SK-N-SH (cell line): ENCODE measurements at regions not wholly inside any gene's neighbourhood (a gene's known extent, or its start where the extent isn't known, plus 50 kb on each side); places are given as distances from the start of the nearest gene placed in this dataset.

ENCODE experiments used
- CTCF ChIA-PET: fragments of 300-600, 350-600 bp; formaldehyde crosslinking; extraction: SDS; loops from one replicate; lab custom pipeline; 2021; lab: Yijun Ruan, JAX
- POLR2A ChIA-PET: fragments of 350-600 bp; sonication (Branson Sonifier 250); formaldehyde crosslinking; extraction: SDS; loops from one replicate; lab custom pipeline; 2020; ENCODE audit warnings: antibody characterized with exemption, inconsistent platforms; lab: Yijun Ruan, JAX
- DNase-seq: peaks from one replicate; pipeline ENCODE4 v3.0.0; 2012
- H2AFZ ChIP-seq: fragments of 200-600 bp; sonication (generic); 2 replicates; pipeline ENCODE4 v1.8.1; 2016; ENCODE audit warnings: antibody characterized with exemption, mild to moderate bottlenecking, low read depth
- H3F3A ChIP-seq: fragments of 200-600 bp; sonication (generic); replicated peaks from 2 replicates; pipeline ENCODE3; 2016; ENCODE audit warnings: antibody characterized with exemption, mild to moderate bottlenecking; ENCODE audit not compliant: insufficient read depth
- H3K27ac ChIP-seq, 2 experiments: fragments of 200-500 bp in 1 of 2; fragments of 200-600 bp in 1 of 2; sonication (Bioruptor generic) in 1 of 2; sonication (generic), shearing (Covaris generic) in 1 of 2; 2 replicates each; pipeline versions ENCODE4 v1.5.1 to v1.6.1; 2014 to 2016; ENCODE audit warnings: low read depth in 2 of 2, inconsistent platforms in 1 of 2, low read length in 1 of 2, mild to moderate bottlenecking in 1 of 2, mixed read lengths in 1 of 2
- H3K27me3 ChIP-seq: fragments of 200-600 bp; sonication (generic), shearing (Covaris generic); 2 replicates; pipeline ENCODE4 v1.6.1; 2016; ENCODE audit warnings: mixed run types; ENCODE audit not compliant: insufficient read depth
- H3K36me3 ChIP-seq, 2 experiments: fragments of 200-500 bp in 1 of 2; fragments of 200-600 bp in 1 of 2; sonication (Bioruptor generic) in 1 of 2; sonication (generic) in 1 of 2; replicated peaks in 1 of 2; 2 replicates each; pipeline versions ENCODE3 to v1.5.1; 2014 to 2016; ENCODE audit warnings: low read length in 1 of 2, mild to moderate bottlenecking in 1 of 2; ENCODE audit not compliant: insufficient read depth in 2 of 2, control insufficient read depth in 1 of 2
- H3K4me1 ChIP-seq, 2 experiments: fragments of 200-500 bp in 1 of 2; fragments of 200-600 bp in 1 of 2; sonication (Bioruptor generic) in 1 of 2; sonication (generic), shearing (Covaris generic) in 1 of 2; 2 replicates each; pipeline versions ENCODE4 v1.5.1 to v1.6.1; 2014 to 2016; ENCODE audit warnings: low read depth in 1 of 2, low read length in 1 of 2, mixed run types in 1 of 2; ENCODE audit not compliant: insufficient read depth in 2 of 2, control insufficient read depth in 1 of 2
- H3K4me2 ChIP-seq: fragments of 200-600 bp; sonication (generic), shearing (Covaris generic); 2 replicates; pipeline ENCODE4 v1.6.1; 2017; ENCODE audit warnings: mixed run types
- H3K4me3 ChIP-seq, 2 experiments: fragments of 200-500 bp in 1 of 2; fragments of 200-600 bp in 1 of 2; sonication (Bioruptor generic) in 1 of 2; sonication (generic), shearing (Covaris generic) in 1 of 2; 2 replicates each; pipeline versions ENCODE4 v1.5.1 to v1.8.1; 2014 to 2016; ENCODE audit warnings: low read depth in 2 of 2, inconsistent platforms in 1 of 2, low read length in 1 of 2, mild to moderate bottlenecking in 1 of 2, mixed read lengths in 1 of 2, moderate library complexity in 1 of 2
- H3K79me2 ChIP-seq: fragments of 200-600 bp; sonication (generic); 2 replicates; pipeline ENCODE4 v1.8.1; 2017; ENCODE audit warnings: mild to moderate bottlenecking; ENCODE audit not compliant: insufficient read depth
- H3K9ac ChIP-seq: fragments of 200-600 bp; sonication (generic); 2 replicates; pipeline ENCODE4 v1.6.1; 2017; ENCODE audit warnings: mixed run types
- H3K9me2 ChIP-seq: fragments of 200-600 bp; sonication (generic); 2 replicates; pipeline ENCODE4 v1.6.1; 2017; ENCODE audit warnings: mixed run types
- H3K9me3 ChIP-seq: fragments of 200-600 bp; sonication (generic); 2 replicates; pipeline ENCODE4 v1.6.1; 2017; ENCODE audit warnings: mixed run types, mild to moderate bottlenecking, moderate library complexity
- H4K20me1 ChIP-seq: fragments of 200-600 bp; sonication (generic); 2 replicates; pipeline ENCODE4 v1.6.1; 2017; ENCODE audit warnings: mild to moderate bottlenecking, mixed run types; ENCODE audit not compliant: insufficient read depth
- CHD2 ChIP-seq: fragments of 150-350 bp; IDR thresholded peaks from 2 replicates; pipeline ENCODE4 v1.6.1; 2018; ENCODE audit warnings: low read length; ENCODE audit not compliant: partially characterized antibody
- CTCF ChIP-seq: fragments of 200-600 bp; sonication (generic); IDR thresholded peaks from 2 replicates; pipeline ENCODE4 v1.6.1; 2017; ENCODE audit warnings: antibody characterized with exemption, mild to moderate bottlenecking, moderate library complexity
- ELF1 ChIP-seq: IDR thresholded peaks from 2 replicates; pipeline ENCODE4 v1.4.0; 2012
- EZH2phosphoT487 ChIP-seq: fragments of 200-600 bp; sonication (generic); IDR thresholded peaks from 2 replicates; pipeline ENCODE4 v1.6.1; 2017; ENCODE audit warnings: low read depth, mixed run types, mild to moderate bottlenecking, antibody characterized with exemption, moderate library complexity, borderline replicate concordance
- FOXJ3 ChIP-seq: sonication (generic); formaldehyde crosslinking; IDR thresholded peaks from 2 replicates; pipeline ENCODE4 v1.5.1; 2020; ENCODE audit warnings: mild to moderate bottlenecking, missing genetic modification reagents
- FOXM1 ChIP-seq: IDR thresholded peaks from 2 replicates; pipeline ENCODE4 v1.4.0; 2012; ENCODE audit warnings: low read depth, mild to moderate bottlenecking
- GABPA ChIP-seq: IDR thresholded peaks from 2 replicates; pipeline ENCODE4 v1.4.0; 2012; ENCODE audit warnings: low read depth, mild to moderate bottlenecking
- GATA2 ChIP-seq: sonication (generic); formaldehyde crosslinking; IDR thresholded peaks from 2 replicates; pipeline ENCODE4 v1.5.0; 2020; ENCODE audit warnings: mild to moderate bottlenecking, missing genetic modification reagents
- JUND ChIP-seq: IDR thresholded peaks from 2 replicates; pipeline ENCODE4 v1.4.0; 2012
- MEF2A ChIP-seq: IDR thresholded peaks from 2 replicates; pipeline ENCODE4 v1.4.0; 2012; ENCODE audit warnings: low read depth, borderline replicate concordance
- MXI1 ChIP-seq: IDR thresholded peaks from 2 replicates; pipeline ENCODE4 v1.6.1; 2012; ENCODE audit warnings: mild to moderate bottlenecking, low read depth, low read length, improper control_type of control experiment
- NRF1 ChIP-seq: IDR thresholded peaks from 2 replicates; pipeline ENCODE4 v1.6.1; 2012; ENCODE audit warnings: low read depth, mild to moderate bottlenecking, low read length
- RFX5 ChIP-seq: IDR thresholded peaks from 2 replicates; pipeline ENCODE4 v1.6.1; 2012; ENCODE audit warnings: mild to moderate bottlenecking, improper control_type of control experiment, low read length
- SMC3 ChIP-seq: IDR thresholded peaks from 2 replicates; pipeline ENCODE4 v1.6.1; 2012; ENCODE audit warnings: low read depth, low read length, improper control_type of control experiment
- TAF1 ChIP-seq: IDR thresholded peaks from 2 replicates; pipeline ENCODE4 v1.6.1; 2012; ENCODE audit warnings: low read depth, mild to moderate bottlenecking, low read length, moderate library complexity, borderline replicate concordance
- TCF12 ChIP-seq: IDR thresholded peaks from 2 replicates; pipeline ENCODE4 v1.4.0; 2012
- TEAD4 ChIP-seq: IDR thresholded peaks from 2 replicates; pipeline ENCODE4 v1.4.0; 2012; ENCODE audit warnings: mild to moderate bottlenecking, borderline replicate concordance; ENCODE audit not compliant: insufficient read depth
- USF2 ChIP-seq: fragments of 150-350 bp; IDR thresholded peaks from 2 replicates; pipeline ENCODE4 v1.6.1; 2017; ENCODE audit warnings: antibody characterized with exemption, low read length, low read depth, borderline replicate concordance
- YY1 ChIP-seq: IDR thresholded peaks from 2 replicates; pipeline ENCODE4 v1.4.0; 2012; ENCODE audit warnings: low read depth, mild to moderate bottlenecking
- ZBTB33 ChIP-seq: IDR thresholded peaks from 2 replicates; pipeline ENCODE4 v1.4.0; 2012; ENCODE audit warnings: low read depth, borderline replicate concordance
- WGBS: methylation state at CpG from one replicate; pipeline ENCODE4 v1.1.6; 2017; ENCODE audit warnings: low lambda C conversion rate; 5-methylcytosine and 5-hydroxymethylcytosine counted together

- POLR2A ChIA-PET: no interaction called here
- 0% methylated on average over 1 of the region's 1 CpG for WGBS
Measured at GRCh38 chrX:149222040-149222439, 283.1 kb downstream of the IDS start.

More at GRCh38 chrX:149222040-149222439, 283.1 kb downstream of the IDS start:
- Histone ChIP-seq H3K9me2 (no peaks in the 10 kb centered on the region), H3F3A (no peaks in the 10 kb centered on the region), H3K36me3 (no peaks in the 10 kb centered on the region), H3K4me1 (no peaks in the 10 kb centered on the region), H3K79me2 (no peaks in the 10 kb centered on the region), H2AFZ (no peak overlapping the region), H3K4me2 (no peak overlapping the region), H3K27ac (no peak overlapping the region), H3K9me3 (no peaks in the 10 kb centered on the region), H3K9ac (no peak overlapping the region), H4K20me1 (no peaks in the 10 kb centered on the region), H3K27me3 (no peaks in the 10 kb centered on the region), H3K4me3 (no peak overlapping the region)
- CTCF ChIA-PET: interaction anchor here (0.5 kb wide), 1 partner anchor 101 kb away, joined by 3 read pairs; no protein-coding TSS in a partner anchor
- TF ChIP-seq SMC3: no peak
- TF ChIP-seq TCF12: no peak
- TF ChIP-seq FOXM1: no peak
- no peak for TF ChIP-seq NRF1
- TF ChIP-seq GABPA: no peak
- TF ChIP-seq YY1: no peak
- TF ChIP-seq TAF1: no peak
- no peak for TF ChIP-seq TEAD4
- no peak for TF ChIP-seq CHD2
- no peak for TF ChIP-seq RFX5
- no peak for TF ChIP-seq EZH2phosphoT487
- no peak for TF ChIP-seq CTCF
- TF ChIP-seq ZBTB33: no peak
- no peak for TF ChIP-seq MEF2A
- TF ChIP-seq USF2: no peak
- TF ChIP-seq JUND: no peak
- TF ChIP-seq FOXJ3: no peak
- no peak for TF ChIP-seq ELF1
- no peak for TF ChIP-seq MXI1
- TF ChIP-seq GATA2: no peak
- no peak for DNase-seq
